Mucosa of descending colon (tissue), 3 donors: ENCODE measurements at regions not wholly inside any gene's neighbourhood (a gene's known extent, or its start where the extent isn't known, plus 50 kb on each side); places are given as distances from the start of the nearest gene placed in this dataset.

Experiments
- ATAC-seq: fragments of 200-7000 bp; cut with Tn5 transposase; one replicate; pipeline ENCODE4 v1.9.1; 2020; ENCODE audit warnings: mild to moderate bottlenecking, moderate library complexity
- DNase-seq, 3 donors: peaks; one replicate each; pipeline ENCODE4 v3.0.0-alpha.2; 2020
- H3K36me3 ChIP-seq: fragments of 200-600 bp; one replicate; pipeline ENCODE4 v1.8.0; 2021; ENCODE audit warnings: low read depth, mild to moderate bottlenecking
- H3K4me1 ChIP-seq: fragments of 200-600 bp; one replicate; pipeline ENCODE4 v1.8.0; 2021; ENCODE audit warnings: low read depth, mild to moderate bottlenecking
- H3K4me3 ChIP-seq: fragments of 200-600 bp; one replicate; pipeline ENCODE4 v1.8.0; 2021; ENCODE audit warnings: mild to moderate bottlenecking
- H3K9me3 ChIP-seq: fragments of 200-600 bp; one replicate; pipeline ENCODE4 v1.8.0; 2021; ENCODE audit warnings: mild to moderate bottlenecking
- CTCF ChIP-seq: fragments of 200-600 bp; IDR thresholded peaks from one replicate; pipeline ENCODE4 v1.8.0; 2022; ENCODE audit warnings: antibody characterized with exemption, mild to moderate bottlenecking
- intact Hi-C, 2 donors: fragments of 100-400 bp; cut with DNase I in 1 of 2; cut with micrococcal nuclease in 1 of 2; formaldehyde crosslinking; loops; one replicate each; pipeline versions ENCODE4 v1.11.0 to v1.11.1; 2022; cut with DNase I, micrococcal nuclease
- donor health status: DM: no; HTN: no; CAD: no; lungs with moderate emphysema.
- donor health status: DM: no; HTN: no; CAD: no.
- donor health status: DM: no; HTN: yes; CAD: no.

DNA sequence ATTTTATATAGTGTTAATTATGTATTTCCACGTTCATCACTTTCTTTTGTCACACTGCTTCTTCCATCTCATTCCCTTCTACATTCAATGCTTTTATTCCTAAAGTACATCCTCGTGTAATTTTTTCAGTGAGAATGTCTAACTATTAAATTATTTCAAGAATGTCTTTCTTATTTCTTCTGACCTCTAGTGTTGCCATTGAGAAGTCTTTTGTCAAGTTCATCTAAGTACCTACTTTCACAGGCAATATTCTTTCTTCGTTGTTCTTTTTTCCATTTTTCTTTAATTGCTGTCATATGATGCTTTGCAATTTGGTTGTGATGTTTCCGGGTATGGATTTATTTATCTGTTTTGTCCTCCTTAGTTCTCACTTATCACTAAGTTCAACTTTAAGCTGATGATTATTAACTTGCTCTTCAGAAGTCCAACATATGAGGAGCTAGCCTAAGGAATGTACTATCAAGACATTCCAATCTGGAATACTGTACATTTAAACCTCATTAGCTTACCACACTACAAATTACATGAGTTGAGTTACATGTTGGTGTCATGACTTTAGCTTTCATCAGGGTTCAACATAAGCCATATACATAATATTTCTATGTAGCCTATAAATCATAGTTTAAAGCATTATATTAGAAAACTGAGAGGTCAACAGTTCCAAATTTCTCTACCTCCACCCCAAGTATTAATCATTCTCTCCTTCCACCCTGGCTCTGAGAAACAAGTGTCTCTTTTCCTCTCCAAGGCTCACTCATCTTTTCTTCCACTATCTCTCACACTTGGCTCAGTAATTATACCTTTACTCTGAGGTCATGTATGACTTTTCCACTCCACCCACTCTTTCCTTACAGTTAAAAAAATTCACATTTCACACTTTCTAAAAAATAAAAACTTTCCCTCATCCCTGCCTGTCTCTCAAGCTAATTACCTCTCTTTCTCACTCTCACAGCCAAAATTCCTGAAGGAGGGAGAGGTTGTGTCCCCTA, 81.5 kb downstream of the COX18 start:
- DNase-seq = no peak
- no peak for ATAC-seq
- H3K36me3 ChIP-seq = no peaks in the 10 kb centered on the region
- intact Hi-C loops = no loop called here
- no peak overlapping the region for H3K4me3 ChIP-seq
- no peaks in the 10 kb centered on the region for H3K4me1 ChIP-seq
- H3K9me3 ChIP-seq = no peaks in the 10 kb centered on the region
- TF ChIP-seq CTCF = no peak

DNA sequence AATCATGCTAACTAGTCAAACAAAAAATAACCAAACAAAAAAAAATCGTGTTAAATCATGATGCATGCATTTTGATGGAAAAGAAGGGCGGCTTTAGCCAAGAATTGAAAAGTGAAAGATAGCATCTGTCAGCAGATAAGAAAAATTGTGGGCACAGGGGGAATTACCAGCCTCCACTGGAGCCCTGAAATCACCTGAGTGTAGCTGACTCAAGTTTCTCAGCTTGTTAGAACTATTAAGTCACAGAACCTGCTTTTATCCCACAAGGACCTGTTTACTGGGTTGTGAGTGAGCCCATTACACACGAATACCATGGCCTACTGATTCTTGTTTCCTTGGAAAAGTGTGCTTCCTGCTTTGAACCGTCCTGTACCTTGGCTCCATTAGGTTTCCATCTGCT, 85.2 kb downstream of the COX18 start:
- H3K36me3 ChIP-seq = no peaks in the 10 kb centered on the region

DNA sequence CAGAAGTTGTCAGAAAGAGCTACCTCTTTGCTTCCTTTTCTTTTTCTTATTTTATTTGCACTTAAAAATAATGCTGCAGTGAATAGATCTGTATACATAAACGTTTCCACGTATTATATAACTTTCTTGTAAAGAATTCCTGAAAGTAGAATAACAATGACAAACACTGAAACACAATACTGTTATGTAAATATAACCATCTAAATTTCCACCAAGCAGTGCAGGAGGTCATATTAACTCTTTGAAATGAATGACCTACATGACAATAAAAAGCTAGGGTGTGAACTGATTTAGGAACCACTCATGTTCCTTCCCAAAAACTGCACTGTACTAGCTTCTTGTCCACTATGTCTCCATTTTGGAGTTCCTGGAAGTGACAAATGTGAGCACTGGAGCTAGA, 85.8 kb downstream of the COX18 start:
- H3K36me3 ChIP-seq = no peaks in the 10 kb centered on the region
- no peak for ATAC-seq
- intact Hi-C loops = no loop called here
- H3K9me3 ChIP-seq = no peaks in the 10 kb centered on the region
- no peaks in the 10 kb centered on the region for H3K4me1 ChIP-seq
- no peak overlapping the region for H3K4me3 ChIP-seq
- DNase-seq = no peak
- TF ChIP-seq CTCF = no peak

More for the DNA sequence above, 85.2 kb downstream of the COX18 start:
- DNase-seq (no peak), ATAC-seq (no peak)
- intact Hi-C loops = no loop called here
- no peak for TF ChIP-seq CTCF
- Histone ChIP-seq H3K4me3 (no peak overlapping the region), H3K4me1 (no peaks in the 10 kb centered on the region), H3K9me3 (no peaks in the 10 kb centered on the region)

DNA sequence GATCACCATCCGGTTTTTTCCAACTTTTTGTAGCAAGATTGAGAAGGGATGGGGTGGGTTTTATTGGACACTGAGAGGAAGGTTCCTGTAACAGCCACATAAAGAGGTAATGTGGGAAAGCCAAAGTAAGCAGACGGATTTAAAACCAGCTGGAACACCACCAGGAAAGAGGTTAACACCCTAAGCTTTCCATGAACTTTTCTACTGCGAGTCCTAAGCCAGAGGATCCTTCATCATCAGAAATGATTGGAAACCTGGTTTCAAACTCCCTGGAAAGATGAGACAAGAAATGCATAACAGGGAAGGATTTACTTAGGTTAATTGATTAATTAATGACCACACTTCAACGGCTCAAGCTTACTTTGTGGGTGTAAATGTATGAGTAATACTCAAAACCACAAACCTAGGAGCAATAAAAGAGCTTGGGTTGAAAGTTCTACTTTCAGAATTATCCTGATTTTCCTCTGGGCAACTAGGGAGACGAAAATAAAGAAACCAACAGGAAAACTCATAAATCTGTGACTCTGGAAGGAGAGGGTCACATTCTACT, 91.5 kb downstream of the COX18 start:
- Histone ChIP-seq H3K4me3 (no peak overlapping the region), H3K4me1 (no peaks in the 10 kb centered on the region), H3K9me3 (no peaks in the 10 kb centered on the region), H3K36me3 (no peaks in the 10 kb centered on the region)
- intact Hi-C loops = no loop called here
- ATAC-seq (no peak), DNase-seq (no peak)
- TF ChIP-seq CTCF = no peak

DNA sequence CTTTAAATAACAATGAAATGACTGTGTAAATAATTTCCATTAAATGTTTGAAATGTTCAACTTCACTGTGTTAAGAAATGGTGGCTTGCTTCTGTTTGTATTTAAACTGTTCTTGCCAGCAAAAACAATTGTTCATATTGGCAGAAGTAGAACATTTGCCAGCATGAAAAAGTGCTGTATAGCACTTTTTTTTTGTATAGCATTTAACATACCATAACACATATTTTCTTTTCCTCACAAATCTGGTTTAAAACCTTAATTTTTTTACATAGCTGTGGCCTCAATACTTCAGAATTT, 94.1 kb downstream of the COX18 start:
- Histone ChIP-seq H3K4me1 (no peaks in the 10 kb centered on the region), H3K36me3 (no peaks in the 10 kb centered on the region), H3K9me3 (no peaks in the 10 kb centered on the region), H3K4me3 (no peak overlapping the region)
- intact Hi-C loops = no loop called here
- ATAC-seq = no peak
- TF ChIP-seq CTCF = no peak
- no peak for DNase-seq
